EL (cell line): ENCODE measurements at regions not wholly inside any gene's neighbourhood (a gene's known extent, or its start where the extent isn't known, plus 50 kb on each side); places are given as distances from the start of the nearest gene placed in this dataset.

ENCODE experiments used
- DNase-seq: peaks from one replicate; pipeline ENCODE4 v3.0.0-alpha.2; 2016

DNA sequence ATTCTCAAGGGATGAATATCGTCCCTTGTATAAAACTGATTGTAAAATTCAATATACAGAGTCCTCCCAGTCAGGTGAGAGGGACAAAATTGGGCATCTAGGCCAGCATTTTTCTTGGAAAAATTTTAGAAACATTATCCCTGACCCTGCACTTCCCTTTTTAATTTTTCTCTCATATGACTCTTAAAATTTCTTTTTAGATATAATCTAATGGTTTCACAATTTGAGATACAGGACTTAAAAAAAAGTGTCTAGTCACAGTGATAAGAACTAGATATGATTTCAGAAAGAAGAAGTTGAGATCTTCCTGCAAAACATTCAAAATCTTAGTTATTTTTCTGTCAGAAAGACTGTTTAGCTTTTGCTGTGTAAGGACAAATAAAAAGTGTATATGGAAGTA lies 270.8 kb upstream of the PPFIA2 start:
- no peak for DNase-seq

DNA sequence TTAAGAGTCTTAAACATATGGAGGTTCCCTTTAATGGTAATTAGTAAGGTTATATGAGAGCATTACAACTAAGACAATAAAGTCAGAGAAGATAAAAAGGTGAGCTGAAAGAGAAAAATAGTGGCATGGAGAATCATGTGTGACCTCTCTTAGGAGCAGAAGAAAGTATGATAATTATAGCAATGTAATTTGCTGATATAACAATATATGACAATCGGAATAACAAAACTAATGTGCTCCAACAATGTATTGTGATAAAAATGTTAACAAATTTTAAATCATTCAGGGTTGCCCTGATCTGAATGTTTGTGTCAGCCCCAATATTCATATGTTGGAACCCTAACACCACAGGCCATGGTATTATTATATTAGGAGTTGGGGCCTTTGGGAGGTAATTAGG lies 269.6 kb upstream of the PPFIA2 start:
- no peak for DNase-seq

DNA sequence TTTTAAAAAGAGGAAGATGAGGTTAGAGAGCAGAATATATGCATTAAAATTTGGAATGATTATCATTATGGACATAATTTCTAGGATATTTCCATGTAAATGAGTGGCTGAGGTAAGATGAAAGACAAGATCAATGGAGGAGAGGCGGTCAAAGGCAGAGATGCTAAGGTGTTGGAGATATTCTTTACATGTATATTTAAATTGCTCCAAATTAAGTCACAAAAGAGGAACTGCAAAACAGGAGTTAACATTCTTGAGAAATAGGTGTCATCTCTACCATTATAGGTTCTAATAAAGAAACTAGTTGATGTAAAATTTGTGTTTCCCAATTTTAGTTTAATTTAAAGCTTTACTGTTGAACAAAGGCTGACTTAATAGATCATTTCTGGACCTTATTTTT lies 268.5 kb upstream of the PPFIA2 start:
- DNase-seq = no peak

DNA sequence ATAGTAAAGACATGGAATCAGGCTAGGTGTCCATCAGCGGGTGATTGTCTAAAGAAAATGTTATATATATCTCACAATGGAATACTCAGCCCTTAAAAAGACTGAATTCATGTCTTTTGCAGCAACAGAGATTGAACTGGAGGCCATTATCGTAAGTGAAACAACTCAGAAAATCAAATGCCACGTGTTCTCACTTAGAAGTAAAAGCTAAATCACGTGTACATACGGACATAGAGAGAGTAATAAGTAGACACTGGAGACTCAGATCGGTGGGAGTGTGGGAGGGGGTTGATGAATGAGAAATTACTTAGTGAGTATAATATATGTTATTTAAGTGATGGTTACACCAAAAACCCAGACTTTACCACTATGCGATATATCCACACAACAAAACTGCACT lies 266.3 kb upstream of the PPFIA2 start:
- no peak for DNase-seq

DNA sequence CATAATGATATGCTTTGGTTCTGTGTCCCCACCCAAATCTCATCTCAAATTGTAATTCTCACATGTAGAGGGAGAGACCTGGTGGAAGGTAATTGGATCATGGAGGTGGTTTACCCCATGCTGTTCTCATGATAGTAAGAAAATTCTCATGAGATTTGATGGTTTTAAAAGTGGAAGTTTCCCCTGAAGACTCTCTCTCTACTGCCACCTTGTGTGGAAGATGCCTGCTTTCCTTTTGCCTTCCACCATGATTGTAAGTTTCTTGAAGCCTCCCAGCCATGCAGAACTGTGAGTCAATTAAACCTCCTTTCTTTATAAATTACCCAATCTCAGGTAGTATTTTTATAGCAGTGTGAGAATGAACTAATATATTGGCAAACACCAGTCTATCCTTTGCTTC lies 260.4 kb upstream of the PPFIA2 start:
- no peak for DNase-seq

DNA sequence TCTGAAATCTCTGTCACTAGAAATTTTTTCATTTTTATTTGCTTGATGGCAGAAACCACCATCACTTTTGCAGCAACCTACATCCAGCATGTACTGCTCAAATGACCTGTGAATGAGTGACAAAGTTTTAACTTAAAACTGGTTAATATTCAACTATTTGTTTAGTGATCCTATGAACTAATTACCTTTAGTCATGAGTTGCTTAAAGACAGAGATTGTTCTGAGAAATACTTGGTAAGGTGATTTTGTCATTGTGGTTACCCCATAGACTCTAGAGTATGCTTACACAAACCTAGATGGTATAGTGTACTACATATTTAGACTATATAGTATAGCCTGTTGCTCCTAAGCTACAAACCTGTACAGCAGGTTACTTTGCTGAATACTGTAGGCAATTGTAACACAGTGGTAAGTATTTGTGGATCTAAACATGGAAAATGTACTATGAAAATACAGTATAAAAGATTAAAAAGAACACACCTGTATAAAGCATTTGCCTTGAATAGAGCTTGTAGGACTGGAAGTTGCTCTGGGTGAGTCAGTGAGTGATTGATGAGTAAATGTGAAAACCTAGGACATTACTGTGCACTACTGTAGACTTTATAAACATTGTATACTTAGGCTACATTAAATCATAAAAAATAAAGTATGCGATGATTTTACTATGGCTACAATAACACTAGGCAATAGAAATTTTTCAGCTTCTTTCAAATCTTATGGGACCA lies 256.6 kb upstream of the PPFIA2 start:
- no peak for DNase-seq

DNA sequence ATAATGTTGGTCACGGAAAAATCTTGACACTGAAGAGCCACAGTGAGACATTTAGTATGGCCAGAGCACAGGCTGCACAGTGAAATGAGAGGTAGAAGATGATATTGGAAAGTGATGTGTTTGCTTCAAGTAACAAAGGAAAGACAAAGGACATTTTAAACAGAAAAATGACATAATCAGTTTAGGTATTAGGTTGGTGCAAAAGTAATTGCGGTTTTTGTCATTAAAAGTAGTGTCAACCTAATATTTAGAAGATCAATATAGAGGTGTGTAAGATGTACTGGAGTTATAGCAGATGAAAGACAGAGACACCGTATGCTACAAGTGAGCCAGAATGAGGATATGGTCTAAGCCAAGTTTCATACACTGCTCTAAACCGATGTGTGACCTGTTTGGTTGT lies 253.0 kb upstream of the PPFIA2 start:
- DNase-seq = no peak

DNA sequence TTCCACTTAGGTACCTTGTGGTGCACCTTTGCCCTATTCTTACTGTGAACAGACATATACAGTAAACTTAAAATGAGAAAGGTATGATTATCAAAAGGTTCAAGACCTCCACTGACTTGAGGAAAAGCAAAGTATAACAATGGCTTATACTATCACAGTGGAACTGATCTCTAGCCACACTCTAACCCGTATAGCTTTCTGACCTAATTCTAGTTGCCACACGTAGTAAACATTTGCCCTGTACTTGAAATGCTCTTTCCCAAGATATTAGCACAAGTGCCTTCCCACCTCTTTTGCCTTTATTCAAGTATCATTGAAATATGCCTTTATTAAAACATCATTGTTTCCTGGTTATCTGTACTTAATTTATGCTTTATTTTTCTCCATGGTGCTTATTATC lies 250.4 kb upstream of the PPFIA2 start:
- no peak for DNase-seq

DNA sequence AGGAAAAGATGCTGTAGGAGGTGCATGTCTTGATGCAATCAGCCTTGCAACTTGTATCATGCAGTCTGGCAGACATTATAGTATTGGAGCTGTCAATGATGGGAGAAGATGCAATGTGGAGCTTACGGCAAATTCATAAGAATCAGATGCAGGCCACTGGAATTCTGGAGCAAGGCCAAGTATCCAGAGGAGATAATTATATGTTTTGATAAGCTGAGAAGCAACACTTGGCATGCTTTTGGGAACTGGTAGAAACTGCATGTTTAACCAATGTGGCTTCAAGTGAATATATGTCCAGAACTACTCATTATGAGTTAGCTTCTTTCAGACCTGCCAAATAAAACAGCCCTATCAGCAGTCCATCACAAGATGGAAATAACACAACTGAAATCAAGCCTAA lies 249.1 kb upstream of the PPFIA2 start:
- no peak for DNase-seq

DNA sequence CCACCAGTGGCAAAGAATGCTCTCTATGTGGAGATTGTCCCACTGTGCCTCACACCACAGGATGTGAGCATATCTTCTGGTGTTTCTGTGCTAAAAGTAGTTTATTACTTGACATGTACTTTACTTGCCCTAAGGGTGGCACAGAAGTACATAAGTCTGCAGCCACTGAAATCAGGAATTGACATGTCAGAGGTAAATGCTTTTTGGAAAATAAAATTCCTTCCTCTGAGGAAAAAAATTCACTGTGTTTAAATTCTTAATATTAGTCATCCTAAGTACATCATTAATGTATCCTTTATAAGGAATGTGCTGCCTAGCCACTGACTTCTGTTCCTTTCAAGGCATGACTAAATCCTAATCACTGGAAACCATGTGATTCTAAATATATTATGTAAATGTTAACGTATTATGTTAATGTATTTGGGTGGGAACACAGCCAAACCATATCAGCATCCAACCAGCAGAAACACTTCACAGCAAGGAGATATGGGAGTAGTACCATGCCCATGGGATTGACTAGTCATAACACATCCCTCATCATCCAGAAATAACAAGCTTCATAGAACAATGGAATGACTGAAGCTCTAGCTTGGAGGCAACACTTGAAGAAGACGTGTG lies 239.7 kb upstream of the PPFIA2 start:
- no peak for DNase-seq

DNA sequence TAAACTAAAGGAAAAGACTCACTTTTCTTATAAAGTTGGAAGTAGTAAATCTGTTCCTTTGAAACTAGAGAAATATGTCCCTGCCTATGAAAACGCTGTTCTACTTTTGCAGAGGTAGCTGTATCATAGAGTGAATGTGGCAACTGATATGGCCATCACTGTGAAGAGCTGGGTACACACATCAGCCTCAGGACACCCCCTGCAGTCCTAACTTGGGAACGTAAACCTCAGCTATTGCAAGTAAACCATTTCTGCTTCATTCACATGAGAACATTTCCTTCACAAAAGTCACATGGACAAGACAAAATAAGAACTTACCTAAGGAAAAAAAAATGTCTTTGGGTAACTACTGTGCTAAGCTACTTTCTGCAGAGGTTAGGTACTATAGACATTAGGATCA lies 233.3 kb upstream of the PPFIA2 start:
- DNase-seq = no peak

DNA sequence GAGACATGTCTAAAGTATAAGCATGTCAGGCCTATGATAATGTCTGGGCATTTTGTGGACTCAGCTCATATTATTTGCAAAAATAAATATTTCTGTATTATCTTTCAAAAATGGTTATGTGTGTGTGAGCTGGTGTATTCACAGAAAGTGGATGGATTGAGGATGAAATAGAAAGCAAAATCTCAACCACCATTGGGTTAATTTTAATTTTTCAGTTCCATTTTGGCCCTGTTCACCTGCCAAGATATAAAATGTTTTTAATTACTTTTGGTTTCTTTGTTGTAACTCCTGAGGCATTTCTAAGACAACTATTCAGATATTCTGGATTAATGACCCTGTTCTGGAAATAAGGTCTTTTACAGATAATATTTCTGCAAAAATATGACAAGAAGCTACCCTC lies 232.7 kb upstream of the PPFIA2 start:
- no peak for DNase-seq

DNA sequence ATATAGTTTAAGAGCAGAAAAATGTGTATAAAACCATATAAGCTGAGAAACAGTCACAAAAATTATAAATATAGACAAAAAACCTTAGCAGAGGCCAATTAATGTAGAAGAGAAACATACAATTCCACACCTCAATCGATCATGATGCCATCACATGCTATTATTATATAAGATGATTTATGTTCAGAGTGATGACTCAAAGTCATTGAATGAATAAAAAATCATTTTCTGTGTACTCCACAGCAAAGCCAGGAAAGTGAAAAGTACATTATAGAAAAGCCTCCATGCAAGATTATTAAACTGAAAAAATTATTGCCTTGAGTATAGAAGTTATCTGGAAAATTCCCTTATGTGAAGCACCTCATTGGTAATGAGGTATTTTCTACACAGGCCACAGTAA lies 229.2 kb upstream of the PPFIA2 start:
- no peak for DNase-seq

DNA sequence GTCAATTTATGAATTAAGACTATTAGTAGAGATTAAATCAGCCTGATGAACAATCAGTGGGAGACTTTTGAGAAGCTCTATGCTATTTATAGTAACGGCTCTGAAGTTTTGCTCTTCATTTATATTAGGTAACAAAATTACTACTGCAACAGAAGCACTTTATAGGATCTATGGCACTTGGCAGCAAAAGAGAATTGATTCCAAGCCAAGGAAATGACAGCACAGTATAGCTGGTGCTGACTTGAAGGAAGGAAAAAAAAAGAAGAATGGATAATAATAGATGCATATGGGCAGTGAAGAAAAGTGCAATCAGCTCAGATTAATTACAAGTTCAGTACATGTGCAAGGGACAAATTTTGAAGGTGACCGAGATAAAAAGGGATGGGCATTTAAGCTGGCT lies 228.2 kb upstream of the PPFIA2 start:
- DNase-seq = no peak

DNA sequence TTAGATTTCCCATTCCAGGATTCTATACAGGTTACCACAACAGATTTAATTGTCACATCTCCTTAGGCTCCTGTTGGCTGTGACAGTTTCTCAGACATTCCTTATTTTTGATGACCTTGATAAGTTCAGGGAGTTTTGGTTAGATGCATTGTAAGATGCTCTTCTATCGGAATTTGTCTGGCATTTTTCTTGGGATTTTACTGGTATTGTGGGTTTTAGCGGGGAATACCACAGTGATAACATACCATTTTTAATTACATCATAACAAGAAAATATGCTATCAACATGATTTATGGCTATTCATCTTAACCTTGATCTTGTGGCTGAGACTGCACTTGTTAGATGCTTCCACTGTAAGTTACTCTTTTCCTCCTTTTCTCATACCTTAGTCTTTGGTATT lies 217.5 kb upstream of the PPFIA2 start:
- no peak for DNase-seq

DNA sequence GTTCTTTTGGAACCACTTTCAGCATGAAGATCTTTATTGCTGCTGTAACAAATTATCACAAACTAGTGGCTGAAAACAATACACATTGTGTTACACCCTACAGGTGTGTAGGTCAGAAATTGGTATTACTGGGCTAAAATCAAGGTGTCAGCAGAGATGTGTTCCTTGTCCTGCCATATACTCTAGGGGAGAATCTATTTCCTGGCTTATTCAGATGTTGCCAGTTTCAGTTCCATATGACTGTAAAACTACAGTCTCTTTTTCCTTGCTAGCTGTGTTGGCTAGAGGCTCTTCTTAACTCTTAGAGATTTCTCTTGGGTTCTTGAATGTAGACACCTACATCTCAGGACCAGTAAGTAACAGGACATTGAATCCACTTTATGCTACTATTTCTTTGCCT lies 215.6 kb upstream of the PPFIA2 start:
- DNase-seq = no peak

DNA sequence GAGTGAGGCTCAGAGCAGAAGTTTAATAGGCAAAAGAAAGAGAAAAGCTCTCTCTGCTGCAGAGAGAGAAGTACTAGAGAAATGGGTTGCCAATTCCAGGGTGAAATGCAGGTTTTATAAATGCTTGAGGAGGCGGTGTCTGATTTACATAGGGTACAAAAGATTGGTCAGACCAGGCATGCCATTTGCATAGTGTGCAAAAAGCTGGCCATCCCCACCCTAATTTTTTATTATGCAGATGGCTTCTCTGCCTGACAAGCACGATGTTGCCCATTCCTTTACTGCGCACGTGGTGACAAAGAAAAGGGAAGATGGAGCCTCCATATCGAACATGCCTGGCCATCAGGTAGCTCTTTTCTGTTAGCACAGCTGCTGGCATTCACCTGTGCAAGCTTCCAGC lies 209.3 kb upstream of the PPFIA2 start:
- no peak for DNase-seq

DNA sequence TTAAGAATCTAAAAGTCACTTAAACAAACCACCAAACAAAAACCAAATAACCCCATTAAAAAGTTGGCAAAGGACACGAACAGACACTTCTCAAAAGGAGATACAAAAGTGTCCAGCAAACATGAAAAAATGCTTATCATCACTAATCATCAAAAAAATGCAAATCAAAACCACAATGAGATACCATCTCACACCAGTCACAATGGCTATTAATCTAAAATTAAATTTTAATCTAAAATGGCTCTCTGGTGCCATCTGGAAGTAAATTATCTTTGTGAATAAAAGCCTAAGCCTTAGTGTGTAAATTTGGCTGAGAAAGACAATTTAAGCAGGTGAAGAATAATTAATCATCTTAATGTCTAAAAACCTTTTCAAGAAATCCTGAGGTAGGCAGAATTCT lies 204.5 kb upstream of the PPFIA2 start:
- DNase-seq = no peak

DNA sequence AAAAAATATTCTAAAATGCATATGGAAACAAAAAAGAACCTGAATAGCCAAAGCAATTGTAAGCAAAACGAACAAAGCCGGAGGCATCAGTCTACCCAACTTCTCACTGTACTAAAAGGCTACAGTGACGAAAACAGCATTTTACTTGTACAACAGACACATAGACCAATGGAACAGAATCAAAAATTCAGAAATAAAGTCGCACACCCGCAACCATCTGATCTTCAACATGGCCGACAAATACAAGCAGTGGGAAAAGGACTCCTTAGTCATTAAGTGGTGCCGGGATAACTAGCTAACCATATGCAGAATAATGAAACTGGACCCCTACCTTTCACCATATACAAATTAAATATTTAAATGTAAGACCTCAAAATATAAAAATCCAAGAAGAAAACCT lies 203.9 kb upstream of the PPFIA2 start:
- DNase-seq = no peak

DNA sequence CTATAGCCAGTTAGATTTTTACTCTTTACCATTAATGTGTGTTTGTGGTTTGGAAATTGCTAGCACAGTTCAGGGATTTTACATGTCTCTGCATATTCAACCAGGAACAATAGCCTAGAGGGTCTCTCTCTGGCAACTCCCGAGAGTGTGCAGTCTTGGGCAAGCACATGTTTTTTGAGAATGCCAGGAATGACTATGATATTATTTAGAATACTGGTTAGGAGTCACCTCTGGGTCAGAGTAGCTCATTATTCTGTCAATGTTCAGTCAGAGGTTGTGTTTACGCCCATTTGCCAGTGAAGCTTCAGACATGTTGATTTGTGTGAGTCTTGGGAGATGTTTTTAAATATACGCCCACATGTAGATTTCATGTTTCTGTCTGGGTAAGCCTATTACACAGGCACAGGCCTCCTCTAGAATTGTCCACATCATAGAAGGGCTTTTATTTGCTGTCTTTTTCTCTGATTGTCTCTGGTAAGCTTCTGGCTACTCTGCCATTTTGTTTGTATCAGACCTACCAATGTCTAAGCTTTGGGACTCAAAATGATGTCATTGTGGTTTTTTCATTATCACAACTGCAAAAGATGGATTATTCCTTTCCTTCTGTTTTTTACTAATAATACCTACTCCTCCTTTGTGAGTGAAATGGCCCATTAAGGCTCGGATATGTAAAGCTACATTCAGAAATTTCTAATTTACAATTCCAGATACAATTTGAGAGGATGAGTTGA lies 203.1 kb upstream of the PPFIA2 start:
- DNase-seq = no peak

DNA sequence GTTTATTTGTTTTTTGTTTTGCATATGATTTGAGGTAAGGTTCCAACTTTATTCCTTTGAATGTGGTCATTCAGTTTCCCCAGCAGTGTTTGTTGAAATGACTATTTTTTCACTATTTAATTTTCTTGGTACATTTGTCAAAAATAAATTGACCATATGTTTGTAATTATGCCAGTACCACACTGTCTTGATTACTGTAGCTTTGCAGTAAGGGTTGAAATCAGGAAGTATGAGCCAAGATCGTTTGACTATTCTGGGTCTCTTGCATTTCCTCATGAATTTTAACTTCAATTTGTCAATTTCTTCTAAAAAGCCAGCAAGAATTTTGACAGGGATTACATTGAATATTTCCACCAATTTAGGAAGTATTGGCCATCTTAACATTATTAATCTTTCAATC lies 199.3 kb upstream of the PPFIA2 start:
- no peak for DNase-seq

DNA sequence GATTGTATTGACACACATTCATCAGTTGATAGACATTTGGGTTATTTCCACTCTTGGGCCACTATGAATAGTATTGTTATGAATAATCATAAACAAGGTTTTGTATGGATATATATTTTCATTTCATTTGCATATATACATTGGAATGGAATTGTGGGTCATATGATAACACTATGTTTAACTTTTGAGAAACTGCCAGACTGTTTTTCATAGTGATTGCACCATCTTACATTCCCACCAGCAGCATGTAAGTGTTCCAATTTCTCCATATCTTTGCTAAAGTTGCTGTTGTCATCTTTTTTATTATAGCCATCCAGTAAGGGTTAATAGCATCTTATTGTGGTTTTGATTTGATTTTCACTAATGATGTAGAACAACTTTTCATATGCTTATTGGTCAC lies 198.5 kb upstream of the PPFIA2 start:
- no peak for DNase-seq

DNA sequence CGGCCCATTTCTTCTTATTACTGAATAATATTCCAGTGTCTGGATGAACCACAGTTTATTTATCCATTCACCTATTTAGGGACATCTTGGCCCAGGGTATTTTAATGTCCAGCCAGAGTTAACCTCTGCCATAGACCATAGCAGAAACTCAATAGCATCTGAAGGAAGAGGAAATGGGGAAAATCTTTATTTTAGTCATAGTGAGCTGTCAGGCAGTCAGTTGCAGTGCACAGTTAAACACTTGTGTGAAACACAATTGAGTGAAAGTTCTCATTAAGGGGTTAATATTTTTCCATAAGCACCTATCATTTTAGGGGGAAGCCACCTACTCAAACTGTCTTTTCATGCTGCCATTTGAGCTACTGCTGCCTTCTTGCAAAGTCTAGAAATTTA lies 197.3 kb upstream of the PPFIA2 start:
- DNase-seq = no peak

DNA sequence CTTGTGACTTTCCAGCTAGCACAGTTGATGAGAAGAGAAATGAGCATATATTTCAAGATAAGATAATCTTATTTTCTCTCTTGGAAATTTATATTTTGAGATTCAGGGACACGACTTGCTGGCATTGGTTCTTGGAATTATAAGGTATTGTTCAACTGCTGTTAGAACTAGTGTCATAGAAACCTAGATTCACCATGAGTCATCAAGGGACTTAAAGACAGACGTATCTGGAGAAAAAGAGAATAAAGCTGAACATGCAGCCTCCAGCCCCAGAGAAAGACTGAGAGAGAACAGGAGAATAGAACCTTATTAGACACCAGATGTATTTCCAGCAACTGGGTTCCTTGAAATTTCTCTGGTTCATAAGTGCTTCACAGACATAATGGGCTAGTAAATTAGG lies 194.4 kb upstream of the PPFIA2 start:
- no peak for DNase-seq

DNA sequence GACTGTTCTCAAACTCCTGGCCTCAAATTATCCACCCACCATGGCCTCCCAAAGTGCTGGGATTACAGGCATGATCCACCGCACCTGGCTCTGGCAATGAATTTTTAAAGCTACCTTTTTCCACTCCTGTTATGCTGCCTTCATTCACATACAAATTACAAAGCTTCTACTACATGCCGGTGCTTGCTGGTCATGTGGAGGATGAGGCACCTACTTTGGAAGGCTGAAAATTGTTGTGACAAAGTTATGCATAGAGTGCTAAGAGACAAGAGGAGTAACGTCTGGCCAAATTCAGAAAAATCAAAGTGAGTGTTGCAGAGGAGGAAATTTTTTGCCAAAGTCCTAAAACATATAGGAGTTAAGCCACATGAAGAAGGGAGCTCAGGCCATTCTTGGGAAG lies 191.7 kb upstream of the PPFIA2 start:
- no peak for DNase-seq
